ENCODE measurements at regions not wholly inside any gene's neighbourhood (a gene's known extent, or its start where the extent isn't known, plus 50 kb on each side); places are given as distances from the start of the nearest gene placed in this dataset.

- TF ChIP-seq CTCF (IDR thresholded peaks at IDR 0.05), result no peak
- no peak for TF ChIP-seq EZH2 (IDR thresholded peaks at IDR 0.05; ENCODE audit: borderline replicate concordance, insufficient read depth, low read depth, low read length, poor library complexity, severe bottlenecking)
Measured at GRCh38 chr20:7459083-7459482, 481.2 kb downstream of the HAO1 start.

Data from B cell (primary cell).